RWPE2 (cell line): ENCODE measurements at regions not wholly inside any gene's neighbourhood (a gene's known extent, or its start where the extent isn't known, plus 50 kb on each side); places are given as distances from the start of the nearest gene placed in this dataset.
"Not testable (repeated sequence)": the region's sequence is repeated elsewhere in the genome, so short reads cannot be mapped to it uniquely, and the experiment has no call there.

Experiments
- ATAC-seq: fragments of 200-7000 bp; cut with Tn5 transposase; 3 replicates; pipeline ENCODE4 v1.9.1; 2021; ENCODE audit warnings: low read depth
- DNase-seq: peaks from one replicate; pipeline ENCODE4 v3.0.0-alpha.2; 2020; ENCODE audit warnings: low spot score
- H3K27ac ChIP-seq: fragments of 450-650 bp; 2 replicates; pipeline ENCODE4 v1.5.1; 2017; ENCODE audit warnings: mild to moderate bottlenecking; ENCODE audit not compliant: poor library complexity, severe bottlenecking
- H3K27me3 ChIP-seq: fragments of 250-450 bp; sonication (Bioruptor Pico); 2 replicates; pipeline ENCODE4 v1.5.1; 2021; ENCODE audit warnings: mild to moderate bottlenecking, moderate library complexity; ENCODE audit not compliant: insufficient read depth, poor library complexity, severe bottlenecking
- H3K36me3 ChIP-seq: fragments of 250-450 bp; sonication (Bioruptor Pico); 2 replicates; pipeline ENCODE4 v1.5.1; 2020; ENCODE audit warnings: low read depth, mild to moderate bottlenecking, moderate library complexity
- H3K4me1 ChIP-seq: fragments of 250-450 bp; sonication (Bioruptor Pico); 2 replicates; pipeline ENCODE4 v1.5.1; 2021; ENCODE audit warnings: mild to moderate bottlenecking, moderate library complexity; ENCODE audit not compliant: insufficient read depth, poor library complexity, severe bottlenecking
- H3K4me3 ChIP-seq: fragments of 250-450 bp; sonication (Bioruptor Pico); 2 replicates; pipeline ENCODE4 v1.5.1; 2021; ENCODE audit warnings: mild to moderate bottlenecking, moderate library complexity; ENCODE audit not compliant: severe bottlenecking
- H3K9me3 ChIP-seq: fragments of 250-450 bp; sonication (Bioruptor Pico); 2 replicates; pipeline ENCODE4 v1.5.1; 2021; ENCODE audit warnings: mild to moderate bottlenecking, moderate library complexity; ENCODE audit not compliant: severe bottlenecking
- TF ChIP-seq, protein P1 (sequence below): fragments of 450-650 bp; IDR thresholded peaks from one replicate; pipeline ENCODE4 v1.5.1; 2017; ENCODE audit warnings: mild to moderate bottlenecking, moderate library complexity; ENCODE audit not compliant: poor library complexity, severe bottlenecking

DNA sequence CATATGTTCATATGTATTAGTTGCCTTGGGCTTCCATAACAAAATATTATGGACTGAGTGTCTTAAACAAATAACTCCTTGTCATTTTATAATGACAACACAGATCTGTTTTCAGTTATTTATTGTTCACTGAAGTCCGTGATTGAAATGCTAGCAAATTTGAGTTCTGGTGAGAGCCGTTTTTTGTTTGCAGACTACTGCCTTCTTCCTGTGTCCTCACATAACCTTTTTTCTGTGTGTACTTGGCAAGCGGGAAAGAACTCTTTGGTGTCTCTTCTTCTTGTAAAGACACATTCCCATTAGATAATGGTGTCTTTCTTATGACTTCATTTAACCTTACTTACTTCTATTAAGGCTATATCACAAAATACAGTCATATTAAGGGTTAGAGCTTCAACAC lies 482.9 kb upstream of the EYS start:
- Histone ChIP-seq H3K27ac (no peak overlapping the region), H3K36me3 (no peaks in the 10 kb centered on the region), H3K27me3 (no peaks in the 10 kb centered on the region), H3K9me3 (no peaks in the 10 kb centered on the region), H3K4me3 (no peak overlapping the region), H3K4me1 (no peaks in the 10 kb centered on the region)
- no peak for ATAC-seq
- TF ChIP-seq, protein P1, sequence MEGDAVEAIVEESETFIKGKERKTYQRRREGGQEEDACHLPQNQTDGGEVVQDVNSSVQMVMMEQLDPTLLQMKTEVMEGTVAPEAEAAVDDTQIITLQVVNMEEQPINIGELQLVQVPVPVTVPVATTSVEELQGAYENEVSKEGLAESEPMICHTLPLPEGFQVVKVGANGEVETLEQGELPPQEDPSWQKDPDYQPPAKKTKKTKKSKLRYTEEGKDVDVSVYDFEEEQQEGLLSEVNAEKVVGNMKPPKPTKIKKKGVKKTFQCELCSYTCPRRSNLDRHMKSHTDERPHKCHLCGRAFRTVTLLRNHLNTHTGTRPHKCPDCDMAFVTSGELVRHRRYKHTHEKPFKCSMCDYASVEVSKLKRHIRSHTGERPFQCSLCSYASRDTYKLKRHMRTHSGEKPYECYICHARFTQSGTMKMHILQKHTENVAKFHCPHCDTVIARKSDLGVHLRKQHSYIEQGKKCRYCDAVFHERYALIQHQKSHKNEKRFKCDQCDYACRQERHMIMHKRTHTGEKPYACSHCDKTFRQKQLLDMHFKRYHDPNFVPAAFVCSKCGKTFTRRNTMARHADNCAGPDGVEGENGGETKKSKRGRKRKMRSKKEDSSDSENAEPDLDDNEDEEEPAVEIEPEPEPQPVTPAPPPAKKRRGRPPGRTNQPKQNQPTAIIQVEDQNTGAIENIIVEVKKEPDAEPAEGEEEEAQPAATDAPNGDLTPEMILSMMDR = no peak
- no peak for DNase-seq

DNA sequence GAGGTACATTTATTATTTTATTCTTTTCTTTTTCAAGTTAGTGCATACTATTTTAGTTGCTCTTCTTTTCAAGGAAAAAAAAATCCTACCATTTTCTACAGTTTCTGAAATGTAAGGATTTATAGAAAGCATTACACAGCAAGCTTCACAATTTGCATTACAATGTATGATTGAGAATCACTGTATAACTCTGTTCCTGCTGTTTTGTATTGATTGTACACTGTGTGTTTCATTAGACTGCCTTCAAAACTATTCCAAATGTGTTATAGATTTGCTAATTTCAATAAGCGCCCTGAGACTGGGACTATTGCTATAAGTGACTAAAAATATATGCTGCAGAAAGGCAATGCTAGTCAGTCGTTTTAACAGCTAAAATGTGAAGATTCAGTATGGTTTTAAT lies 479.7 kb upstream of the EYS start:
- ATAC-seq (no peak), DNase-seq (no peak)
- no peaks in the 10 kb centered on the region for H3K4me1 ChIP-seq
- no peak overlapping the region for H3K27ac ChIP-seq
- TF ChIP-seq, protein P1 = no peak
- H3K4me3 ChIP-seq = no peak overlapping the region
- no peaks in the 10 kb centered on the region for H3K27me3 ChIP-seq
- no peaks in the 10 kb centered on the region for H3K9me3 ChIP-seq
- no peaks in the 10 kb centered on the region for H3K36me3 ChIP-seq

DNA sequence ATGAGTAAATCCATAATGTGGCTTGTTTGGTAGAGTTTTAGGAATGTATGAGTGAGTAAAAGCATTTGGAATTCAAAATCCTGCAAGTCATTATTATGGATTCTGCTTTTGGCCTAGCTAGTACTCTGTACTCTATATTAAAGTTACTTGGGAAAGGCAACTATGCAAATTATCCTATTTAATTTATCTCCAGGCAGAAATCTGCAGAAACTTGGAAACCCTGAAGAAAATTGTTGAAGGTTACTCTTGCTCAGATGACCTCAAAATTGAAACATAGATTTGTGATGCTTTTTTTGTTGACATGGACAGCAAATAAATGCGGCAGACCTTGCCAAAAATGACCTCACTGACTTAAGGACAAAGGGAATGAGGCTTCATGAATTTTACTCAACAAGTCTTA lies 477.1 kb upstream of the EYS start:
- TF ChIP-seq, protein P1 = no peak
- Histone ChIP-seq H3K36me3 (no peaks in the 10 kb centered on the region), H3K27ac (no peak overlapping the region), H3K9me3 (no peaks in the 10 kb centered on the region), H3K4me3 (no peak overlapping the region), H3K4me1 (no peaks in the 10 kb centered on the region), H3K27me3 (no peaks in the 10 kb centered on the region)
- DNase-seq (no peak), ATAC-seq (no peak)

DNA sequence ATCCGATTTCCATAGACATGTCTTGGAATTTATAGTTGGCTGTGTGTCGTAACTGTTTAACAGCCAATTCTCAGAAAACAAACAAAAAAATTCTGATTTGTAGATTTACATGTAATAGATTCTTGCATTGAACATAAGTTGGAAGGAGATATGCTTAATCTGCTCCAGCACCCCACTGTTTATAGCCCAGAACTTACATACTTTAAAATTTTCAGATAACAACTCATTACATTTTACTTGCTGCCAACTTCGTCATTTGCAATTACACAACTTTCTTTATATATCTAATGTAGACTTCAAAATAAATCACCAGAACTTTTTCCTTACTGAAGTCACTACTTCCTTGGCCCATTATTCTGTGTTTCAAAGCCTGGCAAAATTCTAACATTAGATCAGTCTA lies 472.3 kb upstream of the EYS start:
- Histone ChIP-seq H3K9me3 (no peaks in the 10 kb centered on the region), H3K4me3 (no peak overlapping the region), H3K36me3 (no peaks in the 10 kb centered on the region), H3K4me1 (no peaks in the 10 kb centered on the region), H3K27me3 (no peaks in the 10 kb centered on the region), H3K27ac (no peak overlapping the region)
- DNase-seq = no peak
- ATAC-seq = no peak
- TF ChIP-seq, protein P1 = no peak

DNA sequence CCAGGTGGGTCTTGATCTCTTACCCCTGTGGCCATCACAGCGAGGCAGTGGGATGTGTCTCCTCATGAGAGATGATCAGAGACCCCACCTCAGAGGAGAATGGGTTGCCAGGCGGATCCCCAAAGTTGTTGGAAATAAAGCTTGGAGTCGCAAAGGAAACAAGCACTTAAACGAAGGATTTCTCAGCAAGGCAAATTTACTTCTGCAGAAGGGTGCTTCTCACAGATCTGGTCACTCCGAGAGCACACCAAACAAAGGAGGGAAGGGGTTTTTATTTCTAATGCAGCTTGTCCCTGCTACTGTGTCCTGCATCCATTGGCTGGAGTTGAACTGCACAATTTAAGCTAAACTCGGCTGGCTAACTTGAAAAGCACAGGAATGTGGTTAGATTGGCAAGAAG lies 466.6 kb upstream of the EYS start:
- Histone ChIP-seq H3K4me1 (no peaks in the 10 kb centered on the region), H3K9me3 (peaks cover 5% of the 10 kb centered on the region), H3K27ac (no peak overlapping the region), H3K36me3 (no peaks in the 10 kb centered on the region), H3K4me3 (no peak overlapping the region), H3K27me3 (no peaks in the 10 kb centered on the region)
- ATAC-seq = no peak
- no peak for DNase-seq
- TF ChIP-seq, protein P1 = no peak

DNA sequence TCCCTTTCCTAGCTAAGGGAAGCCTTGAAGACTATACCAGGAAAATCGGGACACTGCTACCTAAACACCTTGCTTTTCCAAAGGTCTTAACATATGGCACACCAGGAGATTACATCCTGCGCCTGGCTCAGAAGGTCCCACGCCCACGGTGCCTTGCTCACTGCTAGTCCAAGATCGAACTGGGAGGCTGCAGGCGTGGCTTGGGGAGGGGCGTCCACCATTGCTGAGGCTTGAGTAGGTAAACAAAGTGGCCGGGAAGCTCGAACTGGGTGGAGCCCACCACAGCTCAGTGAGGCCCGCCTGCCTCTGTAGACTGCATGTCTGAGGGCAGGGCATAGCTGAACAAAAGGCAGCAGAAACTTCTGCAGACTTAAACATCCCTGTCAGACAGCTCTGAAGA lies 459.7 kb upstream of the EYS start:
- H3K9me3 ChIP-seq, H3K4me1 ChIP-seq, H3K27me3 ChIP-seq, H3K27ac ChIP-seq, H3K36me3 ChIP-seq, H3K4me3 ChIP-seq, ATAC-seq, DNase-seq: not testable (repeated sequence)
